22Rv1 (cell line): ENCODE measurements at regions not wholly inside any gene's neighbourhood (a gene's known extent, or its start where the extent isn't known, plus 50 kb on each side); places are given as distances from the start of the nearest gene placed in this dataset.

Experiments
- CTCF ChIP-seq: fragments of 450-650 bp; IDR thresholded peaks from 2 replicates; pipeline ENCODE4 v1.5.1; 2017; ENCODE audit warnings: mild to moderate bottlenecking
- ZFX ChIP-seq: fragments of 450-650 bp; IDR thresholded peaks from 2 replicates; pipeline ENCODE4 v1.6.1; 2017; ENCODE audit warnings: antibody characterized with exemption, borderline replicate concordance

GRCh38 chr4:181018472-181018871 lies 1224.7 kb upstream of the TENM3 start:
- TF ChIP-seq CTCF = no peak
- TF ChIP-seq ZFX = no peak
